WTC11 (cell line): ENCODE measurements at regions not wholly inside any gene's neighbourhood (a gene's known extent, or its start where the extent isn't known, plus 50 kb on each side); places are given as distances from the start of the nearest gene placed in this dataset.

Experiments used
- ATAC-seq: fragments of 200-7000 bp; cut with Tn5 transposase; 2 replicates; pipeline ENCODE4 v1.10.0; 2021; ENCODE audit warnings: mild to moderate bottlenecking, moderate library complexity
- CTCF ChIA-PET: fragments of 300-600 bp; sonication (Branson Sonifier 250); formaldehyde crosslinking; loops from one replicate; lab custom pipeline; 2021; ENCODE audit warnings: antibody characterized with exemption; lab: Charles Lee
- POLR2A ChIA-PET: fragments of 350-600 bp; sonication (Branson Sonifier 250); formaldehyde crosslinking; loops from one replicate; lab custom pipeline; 2021; ENCODE audit warnings: antibody characterized with exemption; lab: Charles Lee
- DNase-seq: peaks from one replicate; pipeline ENCODE4 v3.0.0; 2021; ENCODE audit warnings: low spot score
- H3K27ac Mint-ChIP-seq: 2 replicates; pipeline ENCODE4 v1.8.0; 2021; ENCODE audit warnings: mixed read lengths
- H3K27me3 Mint-ChIP-seq: 2 replicates; pipeline ENCODE4 v1.8.0; 2021; ENCODE audit warnings: low read depth, mild to moderate bottlenecking, moderate library complexity, mixed read lengths
- H3K36me3 Mint-ChIP-seq: 2 replicates; pipeline ENCODE4 v1.8.0; 2021; ENCODE audit warnings: mixed read lengths
- H3K4me1 Mint-ChIP-seq: 2 replicates; pipeline ENCODE4 v1.8.0; 2022; ENCODE audit warnings: mixed read lengths
- H3K4me3 Mint-ChIP-seq: 2 replicates; pipeline ENCODE4 v1.8.0; 2021; ENCODE audit warnings: mild to moderate bottlenecking, moderate library complexity, mixed read lengths
- H3K9me3 Mint-ChIP-seq: 2 replicates; pipeline ENCODE4 v1.8.0; 2021; ENCODE audit warnings: mixed read lengths
- AFF4 ChIP-seq: sonication (generic); formaldehyde crosslinking; IDR thresholded peaks from 2 replicates; pipeline ENCODE4 v1.8.1; 2023; ENCODE audit warnings: mild to moderate bottlenecking, missing genetic modification reagents, borderline replicate concordance
- CDX4 ChIP-seq: fragments of 250-450 bp; sonication (Bioruptor Pico); IDR thresholded peaks from 2 replicates; pipeline ENCODE4 v1.9.0; 2021; ENCODE audit warnings: moderate library complexity, mild to moderate bottlenecking, inconsistent platforms, borderline replicate concordance
- CREM ChIP-seq: sonication (generic); formaldehyde crosslinking; IDR thresholded peaks from 2 replicates; pipeline ENCODE4 v1.8.1; 2022; ENCODE audit warnings: mild to moderate bottlenecking, missing genetic modification reagents, moderate library complexity
- E2F1 ChIP-seq: sonication (generic); formaldehyde crosslinking; IDR thresholded peaks from 2 replicates; pipeline ENCODE4 v1.8.0; 2022; ENCODE audit warnings: mild to moderate bottlenecking, missing genetic modification reagents
- ELF4 ChIP-seq: sonication (generic); formaldehyde crosslinking; IDR thresholded peaks from 2 replicates; pipeline ENCODE4 v1.8.1; 2022; ENCODE audit warnings: low read depth, mild to moderate bottlenecking, moderate library complexity, missing genetic modification reagents
- FOXJ3 ChIP-seq: sonication (generic); formaldehyde crosslinking; IDR thresholded peaks from 2 replicates; pipeline ENCODE4 v1.9.0; 2021; ENCODE audit warnings: missing genetic modification reagents, mild to moderate bottlenecking, borderline replicate concordance
- GABPB1 ChIP-seq: sonication (generic); formaldehyde crosslinking; IDR thresholded peaks from 2 replicates; pipeline ENCODE4 v1.8.1; 2023; ENCODE audit warnings: mild to moderate bottlenecking, missing genetic modification reagents
- JUN ChIP-seq: sonication (generic); formaldehyde crosslinking; IDR thresholded peaks from 2 replicates; pipeline ENCODE4 v1.8.0; 2023; ENCODE audit warnings: mild to moderate bottlenecking, missing genetic modification reagents
- MLX ChIP-seq: sonication (generic); formaldehyde crosslinking; IDR thresholded peaks from 2 replicates; pipeline ENCODE4 v1.8.1; 2023; ENCODE audit warnings: mild to moderate bottlenecking, missing genetic modification reagents, moderate library complexity
- NFYB ChIP-seq: sonication (generic); formaldehyde crosslinking; conservative IDR thresholded peaks from 2 replicates; pipeline ENCODE4 v1.8.0; 2022; ENCODE audit warnings: low read depth, missing genetic modification reagents
- OVOL2 ChIP-seq: fragments of 250-450 bp; sonication (Bioruptor Pico); IDR thresholded peaks from 2 replicates; pipeline ENCODE4 v1.9.0; 2021; ENCODE audit warnings: mild to moderate bottlenecking, borderline replicate concordance
- SP1 ChIP-seq: sonication (generic); formaldehyde crosslinking; conservative IDR thresholded peaks from 2 replicates; pipeline ENCODE4 v1.8.1; 2022; ENCODE audit warnings: missing genetic modification reagents
- TEAD1 ChIP-seq: sonication (generic); formaldehyde crosslinking; IDR thresholded peaks from 2 replicates; pipeline ENCODE4 v1.8.0; 2022; ENCODE audit warnings: mild to moderate bottlenecking, missing genetic modification reagents
- ZMAT4 ChIP-seq: fragments of 250-450 bp; sonication (Bioruptor Pico); IDR thresholded peaks from 2 replicates; pipeline ENCODE4 v1.9.0; 2021; ENCODE audit warnings: mild to moderate bottlenecking
- ZNF671 ChIP-seq: fragments of 250-450 bp; sonication (Bioruptor Pico); IDR thresholded peaks from 2 replicates; pipeline ENCODE4 v1.8.0; 2021; ENCODE audit warnings: mild to moderate bottlenecking

GRCh38 chr4:43481526-43481925 is 589.0 kb downstream of the GRXCR1 start:
- H3K4me1 Mint-ChIP-seq = no peaks in the 10 kb centered on the region
- H3K27ac Mint-ChIP-seq = no peak overlapping the region
- no peak for DNase-seq
- no peak overlapping the region for H3K4me3 Mint-ChIP-seq
- TF ChIP-seq ZMAT4 = no peak
- no peak for TF ChIP-seq SP1 (CRISPR knock-in tag)
- peaks cover 18% of the 10 kb centered on the region for H3K36me3 Mint-ChIP-seq
- POLR2A ChIA-PET = no interaction called here
- no peak for ATAC-seq
- CTCF ChIA-PET = no interaction called here
- no peaks in the 10 kb centered on the region for H3K27me3 Mint-ChIP-seq
- H3K9me3 Mint-ChIP-seq = peaks cover 36% of the 10 kb centered on the region

- no peak overlapping the region for H3K4me3 Mint-ChIP-seq
- peaks cover 27% of the 10 kb centered on the region for H3K9me3 Mint-ChIP-seq
- H3K4me1 Mint-ChIP-seq = no peaks in the 10 kb centered on the region
- ChIA-PET CTCF (no interaction called here), POLR2A (no interaction called here)
- H3K27ac Mint-ChIP-seq = no peak overlapping the region
- no peak for TF ChIP-seq OVOL2 (CRISPR knock-in tag)
- no peak for TF ChIP-seq ZNF671
- TF ChIP-seq E2F1 (CRISPR knock-in tag) = no peak
- no peak for TF ChIP-seq FOXJ3
- TF ChIP-seq NFYB (CRISPR knock-in tag) = no peak
- TF ChIP-seq CDX4 = no peak
- no peak for TF ChIP-seq ELF4
- no peak for TF ChIP-seq AFF4 (CRISPR knock-in tag)
- no peak for TF ChIP-seq CREM (CRISPR knock-in tag)
- no peak for TF ChIP-seq GABPB1 (CRISPR knock-in tag)
- TF ChIP-seq JUN (CRISPR knock-in tag) = no peak
- no peaks in the 10 kb centered on the region for H3K27me3 Mint-ChIP-seq
- DNase-seq (no peak), ATAC-seq (no peak)
- peaks cover 12% of the 10 kb centered on the region for H3K36me3 Mint-ChIP-seq
Measured at GRCh38 chr4:43485196-43485595, 592.7 kb downstream of the GRXCR1 start.

- Mint-ChIP-seq H3K36me3 (no peaks in the 10 kb centered on the region), H3K27ac (no peak overlapping the region), H3K4me1 (no peaks in the 10 kb centered on the region), H3K4me3 (no peak overlapping the region), H3K27me3 (no peaks in the 10 kb centered on the region), H3K9me3 (no peaks in the 10 kb centered on the region)
- DNase-seq (no peak), ATAC-seq (no peak)
- POLR2A ChIA-PET = no interaction called here
- CTCF ChIA-PET = no interaction called here
- TF ChIP-seq MLX (CRISPR knock-in tag) (no peak), AFF4 (CRISPR knock-in tag) (no peak), TEAD1 (CRISPR knock-in tag) (no peak)
Measured at GRCh38 chr4:43496188-43496587, 603.7 kb downstream of the GRXCR1 start.
